Adrenal gland (tissue), 5 donors: ENCODE measurements at regions not wholly inside any gene's neighbourhood (a gene's known extent, or its start where the extent isn't known, plus 50 kb on each side); places are given as distances from the start of the nearest gene placed in this dataset.

ENCODE experiments used
- CTCF ChIP-seq, 6 experiments: fragments of 450-650 bp in 4 of 6; fragments of 200-600 bp in 2 of 6; sonication (generic) in 1 of 6; IDR thresholded peaks; 1 replicate in 5 of 6; 2 replicates in 1 of 6; pipeline versions ENCODE4 v1.5.1 to v1.8.0; 2016 to 2021; ENCODE audit warnings: antibody characterized with exemption in 6 of 6, mild to moderate bottlenecking in 2 of 6, moderate library complexity in 1 of 6
- POLR2A ChIP-seq, 2 donors: fragments of 450-650 bp; IDR thresholded peaks; one replicate each; pipeline ENCODE4 v1.6.1; 2017; ENCODE audit warnings: antibody characterized with exemption in 2 of 2, mild to moderate bottlenecking in 2 of 2, moderate library complexity in 1 of 2
- donor health status: DM: no; HTN: no; CAD: no.

- TF ChIP-seq CTCF (IDR thresholded peaks at IDR 0.05) (no peak), POLR2A (IDR thresholded peaks at IDR 0.05) (no peak)
Measured at GRCh38 chr12:92625639-92626310, 77.0 kb upstream of the PLEKHG7 start.
